ENCODE measurements at regions not wholly inside any gene's neighbourhood (a gene's known extent, or its start where the extent isn't known, plus 50 kb on each side); places are given as distances from the start of the nearest gene placed in this dataset.

- Histone ChIP-seq H3K27me3 (ENCODE audit: control insufficient read depth in 3 of 3, insufficient read depth in 3 of 3, low read length in 3 of 3) (no peaks in the 10 kb centered on the region), H3K27ac (ENCODE audit: low read depth, low read length) (no peak overlapping the region), H3K9ac (ENCODE audit: low read depth in 1 of 3, low read length in 3 of 3) (no peak overlapping the region), H3K4me1 (ENCODE audit: control insufficient read depth in 3 of 3, insufficient read depth in 3 of 3, low read length in 3 of 3) (no peaks in the 10 kb centered on the region), H3K36me3 (ENCODE audit: control insufficient read depth in 3 of 3, insufficient read depth in 3 of 3, low read length in 3 of 3) (no peaks in the 10 kb centered on the region), H3K4me3 (ENCODE audit: low read length in 3 of 3) (no peak overlapping the region), H3K9me3 (ENCODE audit: control insufficient read depth in 3 of 3, low read length in 3 of 3) (no peaks in the 10 kb centered on the region)
Observed at GRCh38 chr7:46360296-46360695, 439.2 kb upstream of the IGFBP3 start.

GRCh38 chr7:46357851-46358250, 436.8 kb upstream of the IGFBP3 start:
- Histone ChIP-seq H3K9me3 (ENCODE audit: control insufficient read depth in 3 of 3, low read length in 3 of 3) (no peaks in the 10 kb centered on the region), H3K27me3 (ENCODE audit: control insufficient read depth in 3 of 3, insufficient read depth in 3 of 3, low read length in 3 of 3) (no peaks in the 10 kb centered on the region), H3K9ac (ENCODE audit: low read depth in 1 of 3, low read length in 3 of 3) (no peak overlapping the region), H3K27ac (ENCODE audit: low read depth, low read length) (no peak overlapping the region), H3K4me3 (ENCODE audit: low read length in 3 of 3) (no peak overlapping the region), H3K4me1 (ENCODE audit: control insufficient read depth in 3 of 3, insufficient read depth in 3 of 3, low read length in 3 of 3) (no peaks in the 10 kb centered on the region), H3K36me3 (ENCODE audit: control insufficient read depth in 3 of 3, insufficient read depth in 3 of 3, low read length in 3 of 3) (no peaks in the 10 kb centered on the region)

- Histone ChIP-seq H3K36me3 (ENCODE audit: control insufficient read depth in 3 of 3, insufficient read depth in 3 of 3, low read length in 3 of 3) (no peaks in the 10 kb centered on the region), H3K27ac (ENCODE audit: low read depth, low read length) (no peak overlapping the region)
Observed at GRCh38 chr7:46357290-46357689, 436.2 kb upstream of the IGFBP3 start.

GRCh38 chr7:46356371-46356770, 435.3 kb upstream of the IGFBP3 start:
- no peaks in the 10 kb centered on the region for H3K27me3 ChIP-seq (ENCODE audit: control insufficient read depth in 3 of 3, insufficient read depth in 3 of 3, low read length in 3 of 3)
- no peak overlapping the region for H3K4me3 ChIP-seq (ENCODE audit: low read length in 3 of 3)

More at GRCh38 chr7:46357290-46357689, 436.2 kb upstream of the IGFBP3 start:
- no peaks in the 10 kb centered on the region for H3K9me3 ChIP-seq (ENCODE audit: control insufficient read depth in 3 of 3, low read length in 3 of 3)
- H3K4me1 ChIP-seq (ENCODE audit: control insufficient read depth in 3 of 3, insufficient read depth in 3 of 3, low read length in 3 of 3) = no peaks in the 10 kb centered on the region
- H3K27me3 ChIP-seq (ENCODE audit: control insufficient read depth in 3 of 3, insufficient read depth in 3 of 3, low read length in 3 of 3) = no peaks in the 10 kb centered on the region
- H3K4me3 ChIP-seq (ENCODE audit: low read length in 3 of 3) = no peak overlapping the region
- no peak overlapping the region for H3K9ac ChIP-seq (ENCODE audit: low read depth in 1 of 3, low read length in 3 of 3)

GRCh38 chr7:46355331-46355730, 434.3 kb upstream of the IGFBP3 start:
- Histone ChIP-seq H3K9me3 (ENCODE audit: control insufficient read depth in 3 of 3, low read length in 3 of 3) (no peaks in the 10 kb centered on the region), H3K4me1 (ENCODE audit: control insufficient read depth in 3 of 3, insufficient read depth in 3 of 3, low read length in 3 of 3) (no peaks in the 10 kb centered on the region), H3K9ac (ENCODE audit: low read depth in 1 of 3, low read length in 3 of 3) (no peak overlapping the region), H3K27me3 (ENCODE audit: control insufficient read depth in 3 of 3, insufficient read depth in 3 of 3, low read length in 3 of 3) (no peaks in the 10 kb centered on the region), H3K4me3 (ENCODE audit: low read length in 3 of 3) (no peak overlapping the region), H3K36me3 (ENCODE audit: control insufficient read depth in 3 of 3, insufficient read depth in 3 of 3, low read length in 3 of 3) (no peaks in the 10 kb centered on the region), H3K27ac (ENCODE audit: low read depth, low read length) (no peak overlapping the region)

More at GRCh38 chr7:46356371-46356770, 435.3 kb upstream of the IGFBP3 start:
- Histone ChIP-seq H3K4me1 (ENCODE audit: control insufficient read depth in 3 of 3, insufficient read depth in 3 of 3, low read length in 3 of 3) (no peaks in the 10 kb centered on the region), H3K9ac (ENCODE audit: low read depth in 1 of 3, low read length in 3 of 3) (no peak overlapping the region), H3K36me3 (ENCODE audit: control insufficient read depth in 3 of 3, insufficient read depth in 3 of 3, low read length in 3 of 3) (no peaks in the 10 kb centered on the region), H3K9me3 (ENCODE audit: control insufficient read depth in 3 of 3, low read length in 3 of 3) (no peaks in the 10 kb centered on the region), H3K27ac (ENCODE audit: low read depth, low read length) (no peak overlapping the region)

- no peak overlapping the region for H3K27ac ChIP-seq (ENCODE audit: low read depth, low read length)
- H3K9me3 ChIP-seq (ENCODE audit: control insufficient read depth in 3 of 3, low read length in 3 of 3) = no peaks in the 10 kb centered on the region
- H3K9ac ChIP-seq (ENCODE audit: low read depth in 1 of 3, low read length in 3 of 3) = no peak overlapping the region
- H3K4me3 ChIP-seq (ENCODE audit: low read length in 3 of 3) = no peak overlapping the region
- no peaks in the 10 kb centered on the region for H3K36me3 ChIP-seq (ENCODE audit: control insufficient read depth in 3 of 3, insufficient read depth in 3 of 3, low read length in 3 of 3)
- no peaks in the 10 kb centered on the region for H3K27me3 ChIP-seq (ENCODE audit: control insufficient read depth in 3 of 3, insufficient read depth in 3 of 3, low read length in 3 of 3)
- H3K4me1 ChIP-seq (ENCODE audit: control insufficient read depth in 3 of 3, insufficient read depth in 3 of 3, low read length in 3 of 3) = no peaks in the 10 kb centered on the region
Observed at GRCh38 chr7:46352004-46352954, 431.2 kb upstream of the IGFBP3 start.

GRCh38 chr7:46349490-46349889, 428.4 kb upstream of the IGFBP3 start:
- no peak overlapping the region for H3K4me3 ChIP-seq (ENCODE audit: low read length in 3 of 3)
- no peak overlapping the region for H3K9ac ChIP-seq (ENCODE audit: low read depth in 1 of 3, low read length in 3 of 3)
- H3K9me3 ChIP-seq (ENCODE audit: control insufficient read depth in 3 of 3, low read length in 3 of 3) = no peaks in the 10 kb centered on the region
- H3K27ac ChIP-seq (ENCODE audit: low read depth, low read length) = no peak overlapping the region
- no peaks in the 10 kb centered on the region for H3K27me3 ChIP-seq (ENCODE audit: control insufficient read depth in 3 of 3, insufficient read depth in 3 of 3, low read length in 3 of 3)
- no peaks in the 10 kb centered on the region for H3K36me3 ChIP-seq (ENCODE audit: control insufficient read depth in 3 of 3, insufficient read depth in 3 of 3, low read length in 3 of 3)
- no peaks in the 10 kb centered on the region for H3K4me1 ChIP-seq (ENCODE audit: control insufficient read depth in 3 of 3, insufficient read depth in 3 of 3, low read length in 3 of 3)

GRCh38 chr7:46344533-46344932, 423.5 kb upstream of the IGFBP3 start:
- no peaks in the 10 kb centered on the region for H3K4me1 ChIP-seq (ENCODE audit: control insufficient read depth in 3 of 3, insufficient read depth in 3 of 3, low read length in 3 of 3)
- H3K9ac ChIP-seq (ENCODE audit: low read depth in 1 of 3, low read length in 3 of 3) = no peak overlapping the region
- H3K9me3 ChIP-seq (ENCODE audit: control insufficient read depth in 3 of 3, low read length in 3 of 3) = no peaks in the 10 kb centered on the region
- no peak overlapping the region for H3K27ac ChIP-seq (ENCODE audit: low read depth, low read length)
- no peak overlapping the region for H3K4me3 ChIP-seq (ENCODE audit: low read length in 3 of 3)
- H3K27me3 ChIP-seq (ENCODE audit: control insufficient read depth in 3 of 3, insufficient read depth in 3 of 3, low read length in 3 of 3) = no peaks in the 10 kb centered on the region
- no peaks in the 10 kb centered on the region for H3K36me3 ChIP-seq (ENCODE audit: control insufficient read depth in 3 of 3, insufficient read depth in 3 of 3, low read length in 3 of 3)

- H3K9ac ChIP-seq (ENCODE audit: low read depth in 1 of 3, low read length in 3 of 3) = no peak overlapping the region
- H3K36me3 ChIP-seq (ENCODE audit: control insufficient read depth in 3 of 3, insufficient read depth in 3 of 3, low read length in 3 of 3) = no peaks in the 10 kb centered on the region
- H3K27me3 ChIP-seq (ENCODE audit: control insufficient read depth in 3 of 3, insufficient read depth in 3 of 3, low read length in 3 of 3) = no peaks in the 10 kb centered on the region
- no peaks in the 10 kb centered on the region for H3K9me3 ChIP-seq (ENCODE audit: control insufficient read depth in 3 of 3, low read length in 3 of 3)
- H3K27ac ChIP-seq (ENCODE audit: low read depth, low read length) = no peak overlapping the region
- no peaks in the 10 kb centered on the region for H3K4me1 ChIP-seq (ENCODE audit: control insufficient read depth in 3 of 3, insufficient read depth in 3 of 3, low read length in 3 of 3)
- H3K4me3 ChIP-seq (ENCODE audit: low read length in 3 of 3) = no peak overlapping the region
Observed at GRCh38 chr7:46343802-46344201, 422.7 kb upstream of the IGFBP3 start.

GRCh38 chr7:46322937-46323336, 401.9 kb upstream of the IGFBP3 start:
- H3K9me3 ChIP-seq (ENCODE audit: control insufficient read depth in 3 of 3, low read length in 3 of 3) = no peaks in the 10 kb centered on the region
- no peaks in the 10 kb centered on the region for H3K27me3 ChIP-seq (ENCODE audit: control insufficient read depth in 3 of 3, insufficient read depth in 3 of 3, low read length in 3 of 3)
- H3K27ac ChIP-seq (ENCODE audit: low read depth, low read length) = no peak overlapping the region
- no peak overlapping the region for H3K4me3 ChIP-seq (ENCODE audit: low read length in 3 of 3)
- H3K9ac ChIP-seq (ENCODE audit: low read depth in 1 of 3, low read length in 3 of 3) = no peak overlapping the region
- H3K4me1 ChIP-seq (ENCODE audit: control insufficient read depth in 3 of 3, insufficient read depth in 3 of 3, low read length in 3 of 3) = no peaks in the 10 kb centered on the region
- no peaks in the 10 kb centered on the region for H3K36me3 ChIP-seq (ENCODE audit: control insufficient read depth in 3 of 3, insufficient read depth in 3 of 3, low read length in 3 of 3)

All from skeletal muscle tissue (tissue), 3 donors.